Adrenal gland (tissue), 5 donors: ENCODE measurements at regions not wholly inside any gene's neighbourhood (a gene's known extent, or its start where the extent isn't known, plus 50 kb on each side); places are given as distances from the start of the nearest gene placed in this dataset.

Experiments used
- POLR2A ChIP-seq, 2 donors: fragments of 450-650 bp; IDR thresholded peaks; one replicate each; pipeline ENCODE4 v1.6.1; 2017; ENCODE audit warnings: antibody characterized with exemption in 2 of 2, mild to moderate bottlenecking in 2 of 2, moderate library complexity in 1 of 2
- TF ChIP-seq, protein P1 (sequence below), 6 experiments: fragments of 450-650 bp in 4 of 6; fragments of 200-600 bp in 2 of 6; sonication (generic) in 1 of 6; IDR thresholded peaks; 1 replicate in 5 of 6; 2 replicates in 1 of 6; pipeline versions ENCODE4 v1.5.1 to v1.8.0; 2016 to 2021; ENCODE audit warnings: antibody characterized with exemption in 6 of 6, mild to moderate bottlenecking in 2 of 6, moderate library complexity in 1 of 6
- donor health status: DM: no; HTN: no; CAD: no.

DNA sequence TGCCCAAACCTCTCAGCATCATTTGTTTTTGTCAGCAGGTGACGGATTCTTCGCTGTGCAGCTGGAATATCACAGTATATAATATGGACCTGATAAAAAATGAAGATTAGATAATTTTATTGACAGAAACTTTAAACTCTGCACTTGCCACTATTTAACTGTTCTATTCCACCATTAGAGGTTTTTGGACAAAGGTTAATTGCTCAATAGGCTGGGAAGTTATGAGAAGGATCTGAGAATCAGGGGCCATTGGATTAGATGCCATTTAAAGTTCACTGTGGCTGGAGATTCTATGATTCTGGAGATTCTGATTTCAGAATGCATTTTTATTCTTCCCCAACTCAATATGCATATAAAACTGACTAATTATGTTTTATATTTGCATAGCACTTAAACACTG is 59.8 kb upstream of the ANXA1 start:
- TF ChIP-seq, protein P1, sequence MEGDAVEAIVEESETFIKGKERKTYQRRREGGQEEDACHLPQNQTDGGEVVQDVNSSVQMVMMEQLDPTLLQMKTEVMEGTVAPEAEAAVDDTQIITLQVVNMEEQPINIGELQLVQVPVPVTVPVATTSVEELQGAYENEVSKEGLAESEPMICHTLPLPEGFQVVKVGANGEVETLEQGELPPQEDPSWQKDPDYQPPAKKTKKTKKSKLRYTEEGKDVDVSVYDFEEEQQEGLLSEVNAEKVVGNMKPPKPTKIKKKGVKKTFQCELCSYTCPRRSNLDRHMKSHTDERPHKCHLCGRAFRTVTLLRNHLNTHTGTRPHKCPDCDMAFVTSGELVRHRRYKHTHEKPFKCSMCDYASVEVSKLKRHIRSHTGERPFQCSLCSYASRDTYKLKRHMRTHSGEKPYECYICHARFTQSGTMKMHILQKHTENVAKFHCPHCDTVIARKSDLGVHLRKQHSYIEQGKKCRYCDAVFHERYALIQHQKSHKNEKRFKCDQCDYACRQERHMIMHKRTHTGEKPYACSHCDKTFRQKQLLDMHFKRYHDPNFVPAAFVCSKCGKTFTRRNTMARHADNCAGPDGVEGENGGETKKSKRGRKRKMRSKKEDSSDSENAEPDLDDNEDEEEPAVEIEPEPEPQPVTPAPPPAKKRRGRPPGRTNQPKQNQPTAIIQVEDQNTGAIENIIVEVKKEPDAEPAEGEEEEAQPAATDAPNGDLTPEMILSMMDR (IDR thresholded peaks at IDR 0.05) = no peak
- no peak for TF ChIP-seq POLR2A (IDR thresholded peaks at IDR 0.05)
